ENCODE measurements at regions not wholly inside any gene's neighbourhood (a gene's known extent, or its start where the extent isn't known, plus 50 kb on each side); places are given as distances from the start of the nearest gene placed in this dataset.

DNA sequence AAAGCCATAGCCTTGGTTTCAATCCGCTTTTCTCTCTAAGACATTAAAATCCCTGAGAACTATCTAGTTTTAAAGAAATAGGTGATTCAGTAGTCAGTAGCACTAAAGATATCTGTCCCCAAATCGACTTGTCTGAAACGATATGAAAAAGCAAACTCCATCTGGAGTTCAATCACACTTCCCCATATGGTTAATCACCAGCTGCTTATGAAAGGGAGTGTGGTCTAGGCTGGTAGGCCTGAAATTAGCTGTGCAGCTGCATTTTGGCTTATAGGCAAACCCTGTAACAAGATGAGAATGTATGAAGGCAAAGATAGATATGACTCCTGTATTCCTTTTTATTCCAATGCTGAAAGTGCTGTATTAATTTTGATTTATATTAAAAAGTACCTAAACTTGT, 65.9 kb downstream of the DMRTA1 start:
- TF ChIP-seq, protein P1, sequence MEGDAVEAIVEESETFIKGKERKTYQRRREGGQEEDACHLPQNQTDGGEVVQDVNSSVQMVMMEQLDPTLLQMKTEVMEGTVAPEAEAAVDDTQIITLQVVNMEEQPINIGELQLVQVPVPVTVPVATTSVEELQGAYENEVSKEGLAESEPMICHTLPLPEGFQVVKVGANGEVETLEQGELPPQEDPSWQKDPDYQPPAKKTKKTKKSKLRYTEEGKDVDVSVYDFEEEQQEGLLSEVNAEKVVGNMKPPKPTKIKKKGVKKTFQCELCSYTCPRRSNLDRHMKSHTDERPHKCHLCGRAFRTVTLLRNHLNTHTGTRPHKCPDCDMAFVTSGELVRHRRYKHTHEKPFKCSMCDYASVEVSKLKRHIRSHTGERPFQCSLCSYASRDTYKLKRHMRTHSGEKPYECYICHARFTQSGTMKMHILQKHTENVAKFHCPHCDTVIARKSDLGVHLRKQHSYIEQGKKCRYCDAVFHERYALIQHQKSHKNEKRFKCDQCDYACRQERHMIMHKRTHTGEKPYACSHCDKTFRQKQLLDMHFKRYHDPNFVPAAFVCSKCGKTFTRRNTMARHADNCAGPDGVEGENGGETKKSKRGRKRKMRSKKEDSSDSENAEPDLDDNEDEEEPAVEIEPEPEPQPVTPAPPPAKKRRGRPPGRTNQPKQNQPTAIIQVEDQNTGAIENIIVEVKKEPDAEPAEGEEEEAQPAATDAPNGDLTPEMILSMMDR (conservative IDR thresholded peaks at IDR 0.05; ENCODE audit: low read depth, low read length) = no peak
- TF ChIP-seq MXI1 (IDR thresholded peaks at IDR 0.05; ENCODE audit: borderline replicate concordance, low read depth, low read length) (no peak), RAD21 (IDR thresholded peaks at IDR 0.05; ENCODE audit: low read length) (no peak), POLR2A (IDR thresholded peaks at IDR 0.05; ENCODE audit: low read depth, low read length) (no peak), MAFK (IDR thresholded peaks at IDR 0.05; ENCODE audit: low read depth, low read length) (no peak), RFX5 (IDR thresholded peaks at IDR 0.05; ENCODE audit: low read depth, low read length) (no peak), CHD1 (IDR thresholded peaks at IDR 0.05; ENCODE audit: low read depth, low read length) (no peak), MAZ (IDR thresholded peaks at IDR 0.05; ENCODE audit: borderline replicate concordance, low read depth, low read length) (no peak), SMC3 (IDR thresholded peaks at IDR 0.05; ENCODE audit: low read depth, low read length) (no peak), CEBPB (IDR thresholded peaks at IDR 0.05; ENCODE audit: low read depth, low read length) (no peak), BHLHE40 (IDR thresholded peaks at IDR 0.05; ENCODE audit: low read depth, low read length) (no peak), USF2 (IDR thresholded peaks at IDR 0.05; ENCODE audit: low read depth, low read length) (no peak)
- TF ChIP-seq, protein P2, sequence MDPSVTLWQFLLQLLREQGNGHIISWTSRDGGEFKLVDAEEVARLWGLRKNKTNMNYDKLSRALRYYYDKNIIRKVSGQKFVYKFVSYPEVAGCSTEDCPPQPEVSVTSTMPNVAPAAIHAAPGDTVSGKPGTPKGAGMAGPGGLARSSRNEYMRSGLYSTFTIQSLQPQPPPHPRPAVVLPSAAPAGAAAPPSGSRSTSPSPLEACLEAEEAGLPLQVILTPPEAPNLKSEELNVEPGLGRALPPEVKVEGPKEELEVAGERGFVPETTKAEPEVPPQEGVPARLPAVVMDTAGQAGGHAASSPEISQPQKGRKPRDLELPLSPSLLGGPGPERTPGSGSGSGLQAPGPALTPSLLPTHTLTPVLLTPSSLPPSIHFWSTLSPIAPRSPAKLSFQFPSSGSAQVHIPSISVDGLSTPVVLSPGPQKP (IDR thresholded peaks at IDR 0.05; ENCODE audit: borderline replicate concordance, low read depth, low read length) = no peak

Data from IMR-90 (cell line).